ENCODE measurements at regions not wholly inside any gene's neighbourhood (a gene's known extent, or its start where the extent isn't known, plus 50 kb on each side); places are given as distances from the start of the nearest gene placed in this dataset.
"Not testable (repeated sequence)": the region's sequence is repeated elsewhere in the genome, so short reads cannot be mapped to it uniquely, and the experiment has no call there.

DNA sequence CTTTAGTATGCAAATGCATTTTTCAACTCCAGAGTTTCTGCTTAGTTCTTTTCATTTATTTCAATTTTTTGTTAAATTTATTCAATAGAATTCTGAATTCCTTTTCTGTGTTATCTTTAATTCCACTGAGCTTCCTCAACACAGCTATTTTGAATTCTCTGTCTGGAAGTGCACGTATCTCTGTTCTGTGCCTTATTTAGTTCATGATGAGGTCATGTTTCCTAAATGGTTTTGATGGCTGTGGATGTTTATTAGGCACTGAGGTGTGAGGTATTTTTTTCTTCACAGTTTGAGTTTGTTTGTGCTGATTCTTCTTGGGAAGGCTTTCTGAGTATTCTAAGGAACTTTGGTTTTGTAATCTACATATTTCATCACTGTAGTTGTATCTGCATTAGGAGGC lies 2042.8 kb upstream of the RAG2 start:
- Histone ChIP-seq H3K27me3 (ENCODE audit: control insufficient read depth, insufficient read depth, low read length) (no peaks in the 10 kb centered on the region), H3K4me3 (ENCODE audit: insufficient read depth, low read depth, low read length) (no peak overlapping the region), H3K36me3 (replicated peaks; ENCODE audit: control insufficient read depth, insufficient read depth, low read length) (no peaks in the 10 kb centered on the region)
- DNase-seq: no peak

DNA sequence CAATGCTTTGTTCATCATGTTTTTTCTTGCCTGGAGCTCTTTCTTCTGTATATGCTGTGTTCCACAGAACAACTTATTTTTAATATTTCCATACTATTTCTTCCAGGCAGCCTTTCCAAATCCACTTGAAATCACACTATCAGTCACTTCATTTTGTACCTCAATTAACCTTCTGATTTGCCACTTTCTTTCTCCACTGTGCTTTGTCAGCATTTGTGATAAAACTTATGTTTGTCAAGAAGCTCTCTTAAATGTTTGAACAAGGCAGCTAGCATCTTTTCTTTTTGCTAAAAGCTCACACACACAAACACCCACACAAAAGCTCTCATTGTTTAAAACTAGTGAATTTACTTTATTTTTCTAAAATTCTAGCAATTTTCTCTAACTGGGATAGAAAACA lies 2014.7 kb upstream of the RAG2 start:
- Histone ChIP-seq H3K4me3 (ENCODE audit: insufficient read depth, low read depth, low read length) (no peak overlapping the region), H3K27me3 (ENCODE audit: control insufficient read depth, insufficient read depth, low read length) (no peaks in the 10 kb centered on the region), H3K36me3 (replicated peaks; ENCODE audit: control insufficient read depth, insufficient read depth, low read length) (no peaks in the 10 kb centered on the region)
- DNase-seq: no peak

DNA sequence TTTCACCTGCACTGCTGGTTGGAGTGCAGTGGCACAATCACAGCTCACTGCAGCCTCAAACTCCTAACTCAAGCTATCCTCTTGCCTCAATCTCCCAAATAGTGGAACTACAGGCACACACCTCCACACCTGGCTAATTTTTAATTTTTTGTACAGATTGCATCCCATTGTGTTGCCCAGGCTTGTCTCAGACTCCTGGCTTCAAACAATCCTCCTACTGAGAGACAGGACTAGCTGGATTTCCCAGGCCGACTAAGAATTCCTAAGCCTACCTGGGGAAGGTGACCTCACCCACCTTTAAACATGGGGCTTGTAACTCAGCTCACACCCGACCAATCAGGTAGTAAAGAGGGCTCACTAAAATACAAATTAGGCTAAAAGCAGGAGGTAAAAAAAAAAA lies 2003.3 kb upstream of the RAG2 start:
- H3K36me3 ChIP-seq (replicated peaks; ENCODE audit: control insufficient read depth, insufficient read depth, low read length); DNase-seq; H3K4me3 ChIP-seq (ENCODE audit: insufficient read depth, low read depth, low read length); H3K27me3 ChIP-seq (ENCODE audit: control insufficient read depth, insufficient read depth, low read length): not testable (repeated sequence)

DNA sequence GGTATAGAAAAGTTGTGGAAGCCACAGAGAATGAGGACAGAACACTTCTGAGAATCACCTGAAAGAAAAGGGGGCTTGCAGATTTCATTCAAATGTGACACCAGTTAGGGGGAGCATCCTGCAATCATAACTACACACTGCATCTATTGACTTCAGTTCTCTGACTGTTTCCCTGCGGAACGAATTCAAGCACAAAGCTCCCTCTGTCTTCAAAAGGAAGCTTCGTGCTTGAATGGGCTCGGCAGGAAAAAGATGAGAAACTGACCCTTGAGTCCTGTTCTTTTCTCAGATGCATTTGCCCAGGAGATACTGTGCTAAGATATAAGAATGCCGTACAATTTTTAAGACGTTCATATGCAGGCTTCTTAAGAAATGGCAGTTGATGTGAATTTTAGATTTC lies 2000.4 kb upstream of the RAG2 start:
- H3K4me3 ChIP-seq (ENCODE audit: insufficient read depth, low read depth, low read length): no peak overlapping the region
- H3K27me3 ChIP-seq (ENCODE audit: control insufficient read depth, insufficient read depth, low read length): no peaks in the 10 kb centered on the region
- no peak for DNase-seq
- H3K36me3 ChIP-seq (replicated peaks; ENCODE audit: control insufficient read depth, insufficient read depth, low read length): no peaks in the 10 kb centered on the region

DNA sequence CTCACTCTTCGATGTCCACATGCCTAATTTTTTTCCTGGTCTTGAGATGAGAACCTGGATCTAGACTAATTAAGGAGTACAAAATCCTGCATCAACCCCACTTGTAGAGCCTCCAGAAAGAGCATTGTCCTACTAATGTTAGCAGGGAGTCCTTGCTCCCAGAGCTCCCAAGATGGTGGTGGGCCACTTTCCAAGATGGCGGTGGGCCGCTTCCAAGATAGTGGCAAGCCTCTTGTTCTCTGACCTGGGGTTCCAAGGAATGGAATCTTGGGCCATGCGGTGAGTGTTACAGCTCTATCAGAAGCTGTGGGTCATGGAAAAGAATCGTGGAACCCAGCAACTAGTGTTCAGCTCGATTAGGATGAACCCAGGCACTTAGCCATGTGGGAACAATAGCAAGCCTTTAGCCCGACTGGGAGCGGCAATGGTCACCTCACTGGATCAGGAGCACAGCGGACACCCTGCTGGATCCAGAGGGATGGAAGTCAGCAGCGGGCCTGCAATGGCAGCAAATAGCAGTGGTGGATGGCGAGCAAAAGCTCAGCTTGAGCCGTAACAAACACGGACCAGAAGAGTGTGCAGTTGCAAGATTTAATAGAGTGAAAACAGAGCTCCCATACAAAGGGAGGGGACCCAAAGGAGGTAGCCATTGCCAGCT lies 1997.5 kb upstream of the RAG2 start:
- not testable (repeated sequence) for H3K27me3 ChIP-seq (ENCODE audit: control insufficient read depth, insufficient read depth, low read length); H3K4me3 ChIP-seq (ENCODE audit: insufficient read depth, low read depth, low read length); DNase-seq; H3K36me3 ChIP-seq (replicated peaks; ENCODE audit: control insufficient read depth, insufficient read depth, low read length)

DNA sequence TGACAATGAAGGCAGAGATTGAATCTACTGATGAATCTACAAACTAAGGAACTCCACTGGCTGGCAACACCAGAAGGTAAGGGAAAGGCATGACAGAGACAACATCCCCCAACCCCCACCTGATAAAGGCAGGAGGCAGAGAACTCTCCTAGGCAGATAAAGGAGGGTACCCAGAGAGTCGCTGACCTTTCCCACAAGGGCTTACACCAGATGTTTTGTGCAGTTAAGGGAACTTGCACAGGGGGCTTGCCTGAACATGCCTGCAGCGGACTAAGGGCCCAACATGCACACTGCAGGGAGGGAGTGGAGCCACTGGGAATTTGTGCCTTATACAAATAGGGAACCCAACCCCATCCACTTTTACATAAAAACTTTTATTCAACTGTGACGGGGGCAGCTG lies 1996.9 kb upstream of the RAG2 start:
- no peaks in the 10 kb centered on the region for H3K27me3 ChIP-seq (ENCODE audit: control insufficient read depth, insufficient read depth, low read length)
- H3K36me3 ChIP-seq (replicated peaks; ENCODE audit: control insufficient read depth, insufficient read depth, low read length): no peaks in the 10 kb centered on the region
- no peak for DNase-seq
- no peak overlapping the region for H3K4me3 ChIP-seq (ENCODE audit: insufficient read depth, low read depth, low read length)

DNA sequence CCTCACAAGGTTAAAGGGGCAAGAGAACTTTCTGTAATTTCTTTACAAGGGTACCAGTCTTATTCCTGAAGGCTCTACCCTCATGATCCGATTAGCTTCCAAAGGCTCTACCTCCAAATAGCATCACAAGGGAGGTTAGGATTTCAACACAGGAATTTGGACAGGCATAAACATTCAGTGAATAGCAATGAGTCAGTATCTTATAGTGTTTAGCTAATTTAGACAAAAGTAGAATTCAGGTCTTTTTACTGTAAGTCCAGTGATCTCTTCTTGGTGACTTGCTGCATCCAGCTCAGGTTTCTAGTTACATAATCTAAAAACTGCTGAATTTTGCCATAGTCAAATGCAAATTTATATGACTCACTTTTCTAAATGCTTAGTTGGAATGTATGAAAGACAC lies 1995.6 kb upstream of the RAG2 start:
- Histone ChIP-seq H3K36me3 (replicated peaks; ENCODE audit: control insufficient read depth, insufficient read depth, low read length) (no peaks in the 10 kb centered on the region), H3K27me3 (ENCODE audit: control insufficient read depth, insufficient read depth, low read length) (no peaks in the 10 kb centered on the region), H3K4me3 (ENCODE audit: insufficient read depth, low read depth, low read length) (no peak overlapping the region)
- DNase-seq: no peak

DNA sequence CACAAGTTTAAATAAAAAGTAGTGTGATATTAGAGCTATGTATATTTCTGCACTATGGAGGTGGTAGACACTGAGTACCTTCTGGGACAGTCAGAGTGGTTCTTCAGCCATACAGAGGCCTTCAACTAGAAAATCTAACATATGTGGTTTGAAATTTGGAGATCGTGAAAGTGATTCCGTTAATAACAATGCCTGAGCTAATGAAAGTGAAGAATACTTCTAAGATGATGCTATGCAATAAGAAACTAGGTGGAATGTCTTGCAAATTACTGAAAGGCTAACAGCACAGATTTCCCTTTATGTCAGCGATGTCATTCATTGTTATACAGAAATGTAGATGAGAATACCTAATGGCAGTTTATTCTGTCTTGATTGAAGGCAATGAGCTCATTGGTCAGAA lies 1984.7 kb upstream of the RAG2 start:
- no peaks in the 10 kb centered on the region for H3K27me3 ChIP-seq (ENCODE audit: control insufficient read depth, insufficient read depth, low read length)
- H3K36me3 ChIP-seq (replicated peaks; ENCODE audit: control insufficient read depth, insufficient read depth, low read length): no peaks in the 10 kb centered on the region
- DNase-seq: no peak
- no peak overlapping the region for H3K4me3 ChIP-seq (ENCODE audit: insufficient read depth, low read depth, low read length)

DNA sequence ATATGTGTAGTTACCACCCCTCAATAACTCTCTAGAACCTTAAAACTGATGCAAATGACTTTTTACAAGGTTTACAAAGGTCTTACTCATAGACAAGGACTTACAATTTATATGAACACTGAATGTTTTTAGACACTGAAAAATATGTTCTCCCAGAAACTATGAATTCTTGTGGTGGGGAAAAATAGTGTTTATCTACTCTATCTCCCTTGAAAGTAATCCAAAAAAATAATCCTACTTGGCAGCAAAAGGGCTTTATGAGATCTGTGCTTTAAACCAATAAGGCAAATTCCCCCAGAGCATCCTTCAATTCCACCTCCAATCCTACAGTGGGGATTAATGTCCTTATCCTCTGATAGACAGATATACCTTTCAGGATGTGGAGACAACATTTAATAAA lies 1984.1 kb upstream of the RAG2 start:
- no peaks in the 10 kb centered on the region for H3K36me3 ChIP-seq (replicated peaks; ENCODE audit: control insufficient read depth, insufficient read depth, low read length)
- no peaks in the 10 kb centered on the region for H3K27me3 ChIP-seq (ENCODE audit: control insufficient read depth, insufficient read depth, low read length)

DNA sequence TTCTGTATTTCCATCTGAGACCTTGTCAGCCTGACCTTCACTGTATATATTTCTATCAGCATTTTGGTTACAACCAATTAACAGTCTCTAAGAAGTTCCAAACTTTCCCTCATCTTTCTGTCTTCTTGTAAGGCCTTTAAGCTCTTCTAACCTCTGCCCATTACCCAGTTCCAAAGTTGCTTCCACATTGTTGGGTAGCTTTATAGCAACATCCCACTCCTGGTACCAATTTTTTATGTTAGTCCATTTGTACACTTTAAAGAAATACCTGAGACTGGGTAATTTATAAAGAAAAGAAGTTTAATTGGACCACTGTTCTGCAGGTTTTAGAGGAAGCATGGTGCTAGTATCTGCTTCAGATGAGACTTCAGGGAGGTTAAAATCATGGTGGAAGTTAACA lies 1979.7 kb upstream of the RAG2 start:
- DNase-seq: no peak
- Histone ChIP-seq H3K36me3 (replicated peaks; ENCODE audit: control insufficient read depth, insufficient read depth, low read length) (no peaks in the 10 kb centered on the region), H3K4me3 (ENCODE audit: insufficient read depth, low read depth, low read length) (no peak overlapping the region), H3K27me3 (ENCODE audit: control insufficient read depth, insufficient read depth, low read length) (no peaks in the 10 kb centered on the region)

More for the DNA sequence above, 1984.1 kb upstream of the RAG2 start:
- no peak overlapping the region for H3K4me3 ChIP-seq (ENCODE audit: insufficient read depth, low read depth, low read length)
- no peak for DNase-seq

DNA sequence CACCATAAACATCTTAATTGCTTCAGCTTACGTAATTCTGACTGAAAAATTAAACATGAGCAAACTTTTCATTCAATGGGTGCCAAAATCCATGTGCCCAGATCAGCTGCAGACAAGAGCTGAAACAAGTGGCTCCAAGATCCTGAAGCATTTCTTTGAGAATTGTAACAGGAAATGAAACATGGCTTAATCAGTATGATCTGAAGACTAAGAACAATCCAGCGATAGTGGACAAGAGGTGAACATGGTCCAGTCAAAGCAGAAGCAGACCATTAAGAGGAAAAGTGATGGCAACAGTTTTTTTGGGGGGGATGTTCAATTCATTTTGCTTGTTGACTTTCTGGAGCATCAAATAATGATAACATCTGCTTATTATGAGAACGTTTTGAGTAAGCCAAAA lies 1964.5 kb upstream of the RAG2 start:
- no peaks in the 10 kb centered on the region for H3K36me3 ChIP-seq (replicated peaks; ENCODE audit: control insufficient read depth, insufficient read depth, low read length)
- no peak overlapping the region for H3K4me3 ChIP-seq (ENCODE audit: insufficient read depth, low read depth, low read length)
- DNase-seq: no peak
- H3K27me3 ChIP-seq (ENCODE audit: control insufficient read depth, insufficient read depth, low read length): no peaks in the 10 kb centered on the region

DNA sequence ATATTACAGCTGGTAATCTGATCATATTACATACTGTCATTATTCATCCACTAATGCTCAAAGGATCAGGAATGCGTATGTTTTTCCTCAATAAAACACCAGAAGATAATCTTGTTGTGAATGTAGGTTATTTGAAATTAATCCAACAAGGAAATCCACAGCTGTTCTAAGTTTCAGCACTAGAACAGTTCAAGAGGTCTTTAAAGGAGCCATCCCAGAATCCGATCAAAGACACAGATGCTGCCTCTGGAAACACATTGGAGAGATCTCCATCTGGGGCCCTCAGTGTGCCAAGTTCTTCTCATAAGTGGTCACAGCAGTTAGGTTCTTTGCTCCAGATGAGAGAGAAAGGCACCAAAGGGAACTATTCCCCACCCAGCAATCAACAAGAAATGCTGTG lies 1955.1 kb upstream of the RAG2 start:
- no peak overlapping the region for H3K4me3 ChIP-seq (ENCODE audit: insufficient read depth, low read depth, low read length)
- no peaks in the 10 kb centered on the region for H3K36me3 ChIP-seq (replicated peaks; ENCODE audit: control insufficient read depth, insufficient read depth, low read length)
- no peak for DNase-seq
- no peaks in the 10 kb centered on the region for H3K27me3 ChIP-seq (ENCODE audit: control insufficient read depth, insufficient read depth, low read length)

DNA sequence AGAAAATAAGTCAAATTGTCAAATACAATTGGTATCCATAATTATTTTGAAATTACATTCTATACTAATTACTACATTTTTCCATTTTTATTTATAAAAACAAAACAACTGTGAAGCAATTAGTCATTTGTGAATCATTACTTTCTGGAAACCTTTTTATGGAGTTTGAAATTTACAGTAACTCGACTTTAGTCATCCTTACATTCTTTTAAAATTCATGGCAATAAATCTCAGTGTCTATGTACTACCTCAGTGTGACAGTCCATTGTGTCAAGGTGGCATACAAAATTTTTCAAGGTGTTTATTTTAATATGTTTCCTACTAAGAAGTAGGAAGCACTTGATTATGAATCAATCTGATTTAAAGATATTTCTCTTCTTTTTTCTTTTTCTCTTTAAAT lies 1949.4 kb upstream of the RAG2 start:
- DNase-seq: no peak
- Histone ChIP-seq H3K27me3 (ENCODE audit: control insufficient read depth, insufficient read depth, low read length) (no peaks in the 10 kb centered on the region), H3K4me3 (ENCODE audit: insufficient read depth, low read depth, low read length) (no peak overlapping the region), H3K36me3 (replicated peaks; ENCODE audit: control insufficient read depth, insufficient read depth, low read length) (no peaks in the 10 kb centered on the region)

DNA sequence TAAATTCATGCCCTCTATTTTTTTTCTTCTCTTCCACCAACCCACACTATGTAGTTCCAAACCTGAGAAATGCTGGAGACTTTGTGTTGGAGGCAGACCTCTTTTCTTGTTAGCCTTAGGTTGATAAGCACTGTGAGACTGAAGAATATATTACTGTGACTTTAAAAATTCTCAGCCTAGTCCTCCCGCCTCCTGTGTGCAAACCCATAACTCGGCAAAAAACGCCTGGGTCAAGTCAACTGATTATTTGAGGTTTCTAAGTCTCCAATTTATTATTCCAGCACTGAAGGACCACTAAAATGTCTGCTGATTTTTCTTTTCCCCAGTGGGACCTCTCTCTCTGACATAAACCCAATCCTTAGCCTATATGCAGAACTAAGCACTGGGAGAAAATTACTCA lies 1946.0 kb upstream of the RAG2 start:
- Histone ChIP-seq H3K27me3 (ENCODE audit: control insufficient read depth, insufficient read depth, low read length) (no peaks in the 10 kb centered on the region), H3K4me3 (ENCODE audit: insufficient read depth, low read depth, low read length) (no peak overlapping the region), H3K36me3 (replicated peaks; ENCODE audit: control insufficient read depth, insufficient read depth, low read length) (no peaks in the 10 kb centered on the region)
- no peak for DNase-seq

DNA sequence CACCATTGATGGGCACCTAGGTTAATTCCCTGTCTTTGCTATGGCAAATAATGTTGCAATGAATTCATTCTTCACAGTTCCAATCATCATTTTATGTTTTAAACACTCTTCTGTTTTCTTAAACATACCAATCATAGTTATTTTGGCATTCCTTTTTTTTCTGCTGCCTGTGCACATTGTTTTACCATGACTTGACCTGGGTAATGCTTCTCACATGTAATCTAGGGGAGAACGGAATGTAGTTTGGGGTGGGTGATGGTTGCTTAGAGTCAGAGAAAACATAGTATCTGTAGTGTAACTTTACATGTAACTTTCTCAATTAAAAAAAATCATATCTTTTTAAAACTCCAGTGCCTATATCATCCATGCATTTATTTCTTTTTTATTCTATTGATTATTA lies 1945.3 kb upstream of the RAG2 start:
- Histone ChIP-seq H3K27me3 (ENCODE audit: control insufficient read depth, insufficient read depth, low read length) (no peaks in the 10 kb centered on the region), H3K4me3 (ENCODE audit: insufficient read depth, low read depth, low read length) (no peak overlapping the region), H3K36me3 (replicated peaks; ENCODE audit: control insufficient read depth, insufficient read depth, low read length) (no peaks in the 10 kb centered on the region)
- DNase-seq: no peak

All from H7 (cell line).